ENCODE measurements at regions not wholly inside any gene's neighbourhood (a gene's known extent, or its start where the extent isn't known, plus 50 kb on each side); places are given as distances from the start of the nearest gene placed in this dataset.
A peak's percentile ranks its signal among the peaks of the same experiment; 100 is the strongest.

GRCh38 chr2:11022591-11023273 lies 111.0 kb downstream of the KCNF1 start:
- no peak for FAIRE-seq
- no peak overlapping the region for H3K4me3 ChIP-seq (ENCODE audit: low read length in 3 of 3)
- no peaks in the 10 kb centered on the region for H3K27me3 ChIP-seq (ENCODE audit: control insufficient read depth, insufficient read depth, low read length)
- TF ChIP-seq, protein P1, sequence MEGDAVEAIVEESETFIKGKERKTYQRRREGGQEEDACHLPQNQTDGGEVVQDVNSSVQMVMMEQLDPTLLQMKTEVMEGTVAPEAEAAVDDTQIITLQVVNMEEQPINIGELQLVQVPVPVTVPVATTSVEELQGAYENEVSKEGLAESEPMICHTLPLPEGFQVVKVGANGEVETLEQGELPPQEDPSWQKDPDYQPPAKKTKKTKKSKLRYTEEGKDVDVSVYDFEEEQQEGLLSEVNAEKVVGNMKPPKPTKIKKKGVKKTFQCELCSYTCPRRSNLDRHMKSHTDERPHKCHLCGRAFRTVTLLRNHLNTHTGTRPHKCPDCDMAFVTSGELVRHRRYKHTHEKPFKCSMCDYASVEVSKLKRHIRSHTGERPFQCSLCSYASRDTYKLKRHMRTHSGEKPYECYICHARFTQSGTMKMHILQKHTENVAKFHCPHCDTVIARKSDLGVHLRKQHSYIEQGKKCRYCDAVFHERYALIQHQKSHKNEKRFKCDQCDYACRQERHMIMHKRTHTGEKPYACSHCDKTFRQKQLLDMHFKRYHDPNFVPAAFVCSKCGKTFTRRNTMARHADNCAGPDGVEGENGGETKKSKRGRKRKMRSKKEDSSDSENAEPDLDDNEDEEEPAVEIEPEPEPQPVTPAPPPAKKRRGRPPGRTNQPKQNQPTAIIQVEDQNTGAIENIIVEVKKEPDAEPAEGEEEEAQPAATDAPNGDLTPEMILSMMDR (IDR thresholded peaks at IDR 0.05; ENCODE audit: borderline replicate concordance, extremely low read depth, insufficient read depth): no peak
- H3K4me1 ChIP-seq (ENCODE audit: control insufficient read depth in 2 of 3, insufficient read depth in 2 of 3, low read depth in 1 of 3, low read length in 3 of 3): no peaks in the 10 kb centered on the region
- H3K36me3 ChIP-seq (ENCODE audit: control insufficient read depth in 2 of 3, insufficient read depth in 3 of 3, low read length in 3 of 3): no peaks in the 10 kb centered on the region
- no peaks in the 10 kb centered on the region for H3K9me3 ChIP-seq (ENCODE audit: control insufficient read depth in 2 of 3, insufficient read depth in 1 of 3, low read length in 3 of 3)
- no peak overlapping the region for H3K9ac ChIP-seq (ENCODE audit: low read length in 3 of 3)
- intact Hi-C loops (cut with DNase I): no loop called here
- H3K27ac ChIP-seq (ENCODE audit: low read depth in 2 of 2, low read length in 2 of 2): no peak overlapping the region
- no peak for DNase-seq

DNA sequence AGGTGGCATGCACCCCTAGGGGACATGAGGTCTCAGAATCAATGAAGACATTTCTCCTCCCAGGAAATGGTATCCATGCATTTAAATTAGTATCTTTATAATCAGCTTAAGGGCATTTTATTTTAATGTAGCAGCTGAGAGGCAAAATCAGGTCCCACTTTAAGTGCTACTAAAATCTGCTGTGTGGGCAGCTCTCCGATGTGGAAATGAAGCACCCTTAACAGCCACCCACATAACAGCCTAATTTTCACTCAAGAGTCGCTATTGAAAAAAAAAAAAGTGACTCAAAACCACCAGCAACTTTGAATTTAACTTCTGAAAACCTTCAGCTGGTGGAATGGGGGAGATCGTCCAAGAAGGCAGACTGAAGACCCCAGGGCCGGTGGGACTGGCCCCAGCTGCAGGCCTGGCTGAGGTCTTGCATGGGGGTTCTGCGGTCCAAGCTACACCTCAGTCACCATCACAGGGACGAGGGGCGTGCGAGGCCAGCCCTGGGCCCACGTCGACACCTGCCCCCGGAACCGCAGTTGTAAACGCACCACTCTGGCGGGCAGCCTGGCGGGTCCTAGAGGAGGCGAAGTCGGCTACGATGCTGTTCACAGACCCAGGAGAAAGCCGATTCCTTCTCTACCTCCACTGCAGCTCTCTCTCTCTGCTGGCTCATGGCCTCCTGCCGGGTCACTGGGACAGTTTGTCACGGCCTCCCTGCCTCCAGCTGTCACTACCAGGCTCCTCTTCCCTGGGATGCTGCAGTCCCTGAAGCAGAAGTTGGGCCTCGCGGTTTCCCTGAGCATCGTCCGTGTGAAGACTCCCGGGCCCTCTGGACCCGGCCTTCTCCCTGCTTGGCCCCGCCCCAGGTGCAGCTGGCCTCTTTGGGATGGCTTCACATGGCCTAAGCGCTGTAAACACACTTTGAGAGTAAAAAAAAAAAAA lies 111.9 kb downstream of the KCNF1 start:
- Histone ChIP-seq H3K36me3 (ENCODE audit: control insufficient read depth in 2 of 3, insufficient read depth in 3 of 3, low read length in 3 of 3) (no peaks in the 10 kb centered on the region), H3K9ac (ENCODE audit: low read length in 3 of 3) (no peak overlapping the region), H3K4me1 (ENCODE audit: control insufficient read depth in 2 of 3, insufficient read depth in 2 of 3, low read depth in 1 of 3, low read length in 3 of 3) (no peaks in the 10 kb centered on the region), H3K9me3 (ENCODE audit: control insufficient read depth in 2 of 3, insufficient read depth in 1 of 3, low read length in 3 of 3) (no peaks in the 10 kb centered on the region), H3K4me3 (ENCODE audit: low read length in 3 of 3) (no peak overlapping the region), H3K27ac (ENCODE audit: low read depth in 2 of 2, low read length in 2 of 2) (no peak overlapping the region), H3K27me3 (ENCODE audit: control insufficient read depth, insufficient read depth, low read length) (no peaks in the 10 kb centered on the region)
- intact Hi-C loops (cut with DNase I): no loop called here
- TF ChIP-seq, protein P1 (IDR thresholded peaks at IDR 0.05; ENCODE audit: borderline replicate concordance, extremely low read depth, insufficient read depth): no peak
- FAIRE-seq (no peak), DNase-seq (no peak)

DNA sequence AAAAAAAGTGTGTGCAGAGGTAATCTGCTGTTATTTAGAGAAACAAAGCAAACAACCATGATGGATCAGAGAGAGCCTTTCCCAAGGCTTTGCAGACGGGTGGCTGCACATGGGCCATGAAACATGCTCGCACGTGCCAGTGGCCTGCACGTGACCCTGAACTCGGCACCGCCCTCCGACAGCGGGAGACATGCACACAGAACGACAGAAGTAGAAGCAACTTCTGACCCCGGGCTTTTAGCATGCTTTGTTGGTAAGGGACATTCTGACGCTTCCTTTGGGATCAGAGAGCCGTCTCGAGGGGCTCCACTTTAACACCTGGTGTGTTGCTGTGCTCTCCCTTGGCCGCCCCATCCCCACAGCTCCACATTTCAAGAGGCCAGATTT lies 112.5 kb downstream of the KCNF1 start:
- no peak overlapping the region for H3K4me3 ChIP-seq (ENCODE audit: low read length in 3 of 3)
- no peak for FAIRE-seq
- no peak overlapping the region for H3K9ac ChIP-seq (ENCODE audit: low read length in 3 of 3)
- no peaks in the 10 kb centered on the region for H3K4me1 ChIP-seq (ENCODE audit: control insufficient read depth in 2 of 3, insufficient read depth in 2 of 3, low read depth in 1 of 3, low read length in 3 of 3)
- TF ChIP-seq, protein P1 (IDR thresholded peaks at IDR 0.05; ENCODE audit: borderline replicate concordance, extremely low read depth, insufficient read depth): no peak
- H3K27ac ChIP-seq (ENCODE audit: low read depth in 2 of 2, low read length in 2 of 2): no peak overlapping the region
- H3K27me3 ChIP-seq (ENCODE audit: control insufficient read depth, insufficient read depth, low read length): no peaks in the 10 kb centered on the region
- intact Hi-C loops (cut with DNase I): no loop called here
- no peaks in the 10 kb centered on the region for H3K36me3 ChIP-seq (ENCODE audit: control insufficient read depth in 2 of 3, insufficient read depth in 3 of 3, low read length in 3 of 3)
- no peaks in the 10 kb centered on the region for H3K9me3 ChIP-seq (ENCODE audit: control insufficient read depth in 2 of 3, insufficient read depth in 1 of 3, low read length in 3 of 3)
- peak in 4 of 5 donors; percentile 68 to 73 (median 70) for DNase-seq
